H9 (cell line): ENCODE measurements at regions not wholly inside any gene's neighbourhood (a gene's known extent, or its start where the extent isn't known, plus 50 kb on each side); places are given as distances from the start of the nearest gene placed in this dataset.

ENCODE experiments used
- DNase-seq: peaks from one replicate; pipeline ENCODE4 v3.0.0-alpha.2; 2017
- H2AFZ ChIP-seq: one replicate; pipeline ENCODE4 v1.6.1; 2013; ENCODE audit warnings: mild to moderate bottlenecking, low read length, control low read depth, moderate library complexity
- H2AK5ac ChIP-seq: 2 replicates; pipeline ENCODE4 v1.6.1; 2013; ENCODE audit warnings: low read length, control low read depth, mixed read lengths; ENCODE audit not compliant: insufficient read length
- H2BK120ac ChIP-seq: one replicate; pipeline ENCODE4 v1.6.1; 2013; ENCODE audit warnings: low read depth, mild to moderate bottlenecking, low read length, control low read depth, inconsistent platforms; ENCODE audit not compliant: poor library complexity, severe bottlenecking
- H2BK12ac ChIP-seq: 2 replicates; pipeline ENCODE4 v1.6.1; 2013; ENCODE audit warnings: low read length, control low read depth, mixed read lengths, low read depth; ENCODE audit not compliant: insufficient read length
- H2BK15ac ChIP-seq: 2 replicates; pipeline ENCODE4 v1.6.1; 2013; ENCODE audit warnings: low read depth, low read length, control low read depth
- H2BK20ac ChIP-seq: one replicate; pipeline ENCODE4 v1.6.1; 2013; ENCODE audit warnings: low read depth, mild to moderate bottlenecking, low read length, control low read depth, inconsistent platforms; ENCODE audit not compliant: poor library complexity, severe bottlenecking
- H2BK5ac ChIP-seq: 2 replicates; pipeline ENCODE4 v1.6.1; 2013; ENCODE audit warnings: low read length, control low read depth, mixed read lengths; ENCODE audit not compliant: insufficient read length
- H3K14ac ChIP-seq: 2 replicates; pipeline ENCODE4 v1.6.1; 2013; ENCODE audit warnings: low read length, control low read depth; ENCODE audit not compliant: insufficient read depth
- H3K18ac ChIP-seq: 2 replicates; pipeline ENCODE4 v1.6.1; 2013; ENCODE audit warnings: low read depth, mild to moderate bottlenecking, mixed read lengths, low read length, control low read depth; ENCODE audit not compliant: insufficient read length
- H3K23ac ChIP-seq: 2 replicates; pipeline ENCODE4 v1.6.1; 2013; ENCODE audit warnings: low read length, control low read depth, mixed read lengths, low read depth; ENCODE audit not compliant: insufficient read length
- H3K23me2 ChIP-seq: 2 replicates; pipeline ENCODE4 v1.6.1; 2013; ENCODE audit warnings: low read depth, mild to moderate bottlenecking, mixed read lengths, low read length, control low read depth; ENCODE audit not compliant: insufficient read length, poor library complexity, severe bottlenecking
- H3K27ac ChIP-seq: 2 replicates; pipeline ENCODE4 v1.5.1; 2013; ENCODE audit warnings: low read length, control low read depth, mixed read lengths, low read depth; ENCODE audit not compliant: insufficient read length
- H3K27me3 ChIP-seq: 2 replicates; pipeline ENCODE4 v1.6.1; 2013; ENCODE audit warnings: low read length, control low read depth, inconsistent platforms; ENCODE audit not compliant: insufficient read depth
- H3K4ac ChIP-seq: 2 replicates; pipeline ENCODE4 v1.6.1; 2013; ENCODE audit warnings: low read depth, mild to moderate bottlenecking, control low read depth, inconsistent platforms, low read length, moderate library complexity
- H3K4me1 ChIP-seq: 2 replicates; pipeline ENCODE4 v1.6.1; 2013; ENCODE audit warnings: low read length, control low read depth, inconsistent platforms; ENCODE audit not compliant: insufficient read depth
- H3K4me2 ChIP-seq: 2 replicates; pipeline ENCODE4 v1.6.1; 2013; ENCODE audit warnings: low read length, control low read depth, mixed read lengths; ENCODE audit not compliant: insufficient read length, insufficient read depth
- H3K56ac ChIP-seq: 2 replicates; pipeline ENCODE4 v1.6.1; 2013; ENCODE audit warnings: low read depth, mild to moderate bottlenecking, mixed read lengths, low read length, control low read depth; ENCODE audit not compliant: insufficient read length
- H3K79me1 ChIP-seq: 2 replicates; pipeline ENCODE4 v1.6.1; 2013; ENCODE audit warnings: low read depth, mild to moderate bottlenecking, moderate library complexity, low read length, control low read depth, inconsistent platforms; ENCODE audit not compliant: insufficient read depth, poor library complexity, severe bottlenecking
- H3K79me2 ChIP-seq: 2 replicates; pipeline ENCODE4 v1.6.1; 2013; ENCODE audit warnings: low read length, control low read depth, inconsistent platforms; ENCODE audit not compliant: insufficient read depth
- H3K9ac ChIP-seq: 2 replicates; pipeline ENCODE4 v1.6.1; 2013; ENCODE audit warnings: low read length, control low read depth, mixed read lengths; ENCODE audit not compliant: insufficient read length; ENCODE audit errors: extremely low read depth
- H3K9me3 ChIP-seq: one replicate; pipeline ENCODE4 v1.6.1; 2013; ENCODE audit warnings: low read depth, low read length, inconsistent platforms; ENCODE audit not compliant: control insufficient read depth
- H3T11ph ChIP-seq: one replicate; pipeline ENCODE4 v1.6.1; 2013; ENCODE audit warnings: mild to moderate bottlenecking, low read length, control low read depth, inconsistent platforms
- H4K20me1 ChIP-seq: one replicate; pipeline ENCODE4 v1.6.1; 2013; ENCODE audit not compliant: control insufficient read depth, insufficient read length, insufficient read depth
- H4K5ac ChIP-seq: 2 replicates; pipeline ENCODE4 v1.6.1; 2013; ENCODE audit warnings: low read depth, mild to moderate bottlenecking, mixed read lengths, low read length, control low read depth; ENCODE audit not compliant: insufficient read length
- H4K8ac ChIP-seq: replicated peaks from 2 replicates; pipeline ENCODE4 v1.6.1; 2013; ENCODE audit warnings: low read length, control low read depth, mixed read lengths, low read depth; ENCODE audit not compliant: insufficient read length
- H4K91ac ChIP-seq: 2 replicates; pipeline ENCODE4 v1.6.1; 2013; ENCODE audit warnings: low read depth, mild to moderate bottlenecking, moderate library complexity, mixed read lengths, low read length, control low read depth; ENCODE audit not compliant: insufficient read length
- H3K27ac Mint-ChIP-seq, 3 experiments: 2 replicates in 2 of 3; 3 replicates in 1 of 3; pipeline ENCODE4 v1.8.0; 2020 to 2021; ENCODE audit warnings: mixed read lengths in 3 of 3, mild to moderate bottlenecking in 1 of 3, moderate library complexity in 1 of 3
- H3K27me3 Mint-ChIP-seq: 2 replicates; pipeline ENCODE4 v1.8.0; 2021; ENCODE audit warnings: low read depth, mild to moderate bottlenecking, moderate library complexity, mixed read lengths
- H3K36me3 Mint-ChIP-seq, 3 experiments: 2 replicates in 2 of 3; 3 replicates in 1 of 3; pipeline ENCODE4 v1.8.0; 2020 to 2021; ENCODE audit warnings: low read depth in 3 of 3, mixed read lengths in 3 of 3; ENCODE audit not compliant: insufficient read depth in 1 of 3
- H3K4me1 Mint-ChIP-seq, 2 experiments: 2 replicates each; pipeline ENCODE4 v1.8.0; 2020; ENCODE audit warnings: mixed read lengths in 2 of 2
- H3K4me3 Mint-ChIP-seq, 2 experiments: 2 replicates in 1 of 2; 3 replicates in 1 of 2; pipeline ENCODE4 v1.8.0; 2020 to 2021; ENCODE audit warnings: mild to moderate bottlenecking in 2 of 2, mixed read lengths in 2 of 2, moderate library complexity in 1 of 2
- H3K9me3 Mint-ChIP-seq, 2 experiments: 2 replicates in 1 of 2; 3 replicates in 1 of 2; pipeline ENCODE4 v1.8.0; 2020; ENCODE audit warnings: mild to moderate bottlenecking in 2 of 2, mixed read lengths in 2 of 2, moderate library complexity in 1 of 2
- CTCF ChIP-seq: fragments of 200-600 bp; sonication (generic); conservative IDR thresholded peaks from 3 replicates; pipeline ENCODE4 v1.8.0; 2021; ENCODE audit warnings: antibody characterized with exemption, mild to moderate bottlenecking
- WGBS: extraction: QIAGEN DNeasy Blood & Tissue Kit; methylation state at CpG from one replicate; pipeline ENCODE4 v1.1.7; 2013; ENCODE audit warnings: missing lambda C conversion rate, low lambda C conversion rate, mixed read lengths; ENCODE audit not compliant: insufficient read length; ENCODE audit errors: extremely low coverage; 5-methylcytosine and 5-hydroxymethylcytosine counted together

DNA sequence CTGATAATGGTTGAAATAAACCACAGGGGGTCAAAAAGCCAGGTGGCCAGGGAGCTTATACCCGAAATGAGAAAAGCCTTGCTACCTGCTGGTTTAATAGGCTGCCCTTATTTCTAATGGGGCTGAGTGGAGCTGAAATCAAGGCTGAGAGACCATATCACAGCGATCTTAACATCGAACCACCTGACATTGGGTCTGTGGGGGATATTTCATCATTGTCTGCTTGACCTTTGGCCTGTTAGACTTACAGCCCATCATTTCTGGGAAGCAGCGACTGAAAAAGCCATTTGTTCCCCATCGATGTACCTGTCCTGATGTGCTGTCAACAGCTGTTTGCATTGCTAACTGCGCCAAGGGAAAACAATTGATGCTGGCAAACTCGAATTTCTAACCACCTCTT, 199.7 kb upstream of the SLC14A2 start:
- H3K4me1 ChIP-seq, result peaks cover 2% of the 10 kb centered on the region; the same call in 1 of the 2 replicates

More for the DNA sequence above, 199.7 kb upstream of the SLC14A2 start:
- H3K23ac ChIP-seq, result no peak overlapping the region
- Mint-ChIP-seq H3K4me3 (peak overlapping the region in 1 of 2 experiments; percentile 49; a peak in 1 of 5 replicates), H3K27me3 (no peaks in the 10 kb centered on the region), H3K9me3 (no peaks in the 10 kb centered on the region), H3K4me1 (peaks cover 26 to 30% of the 10 kb centered on the region in 2 experiments), H3K36me3 (no peaks in the 10 kb centered on the region; a peak in 2 of 7 replicates), H3K27ac (no peak overlapping the region)
- no peak overlapping the region for H4K8ac ChIP-seq
- no peak overlapping the region for H2BK15ac ChIP-seq
- no CpG with 5 or more reads among the region's 7 CpGs for WGBS
- no peak overlapping the region for H3K4ac ChIP-seq
- no peak overlapping the region for H4K5ac ChIP-seq
- H4K91ac ChIP-seq, result no peak overlapping the region
- H3K56ac ChIP-seq, result no peak overlapping the region
- no peaks in the 10 kb centered on the region for H3K27me3 ChIP-seq
- H3K18ac ChIP-seq, result no peak overlapping the region
- no peaks in the 10 kb centered on the region for H3K9me3 ChIP-seq
- DNase-seq, result peak; percentile 24
- no peak overlapping the region for H3K4me2 ChIP-seq
- H2BK20ac ChIP-seq, result no peak overlapping the region
- H3K27ac ChIP-seq, result no peak overlapping the region
- H3K9ac ChIP-seq, result no peak overlapping the region
- H4K20me1 ChIP-seq, result no peaks in the 10 kb centered on the region
- no peaks in the 10 kb centered on the region for H3K79me2 ChIP-seq
- H2AFZ ChIP-seq, result no peak overlapping the region
- H3K23me2 ChIP-seq, result no peaks in the 10 kb centered on the region
- no peak overlapping the region for H2BK12ac ChIP-seq
- H2AK5ac ChIP-seq, result no peak overlapping the region
- no peaks in the 10 kb centered on the region for H3K79me1 ChIP-seq
- TF ChIP-seq CTCF, result no peak
- H2BK120ac ChIP-seq, result no peak overlapping the region
- no peak overlapping the region for H2BK5ac ChIP-seq
- no peak overlapping the region for H3T11ph ChIP-seq
- no peak overlapping the region for H3K14ac ChIP-seq
